ENCODE measurements at regions not wholly inside any gene's neighbourhood (a gene's known extent, or its start where the extent isn't known, plus 50 kb on each side); places are given as distances from the start of the nearest gene placed in this dataset.

DNA sequence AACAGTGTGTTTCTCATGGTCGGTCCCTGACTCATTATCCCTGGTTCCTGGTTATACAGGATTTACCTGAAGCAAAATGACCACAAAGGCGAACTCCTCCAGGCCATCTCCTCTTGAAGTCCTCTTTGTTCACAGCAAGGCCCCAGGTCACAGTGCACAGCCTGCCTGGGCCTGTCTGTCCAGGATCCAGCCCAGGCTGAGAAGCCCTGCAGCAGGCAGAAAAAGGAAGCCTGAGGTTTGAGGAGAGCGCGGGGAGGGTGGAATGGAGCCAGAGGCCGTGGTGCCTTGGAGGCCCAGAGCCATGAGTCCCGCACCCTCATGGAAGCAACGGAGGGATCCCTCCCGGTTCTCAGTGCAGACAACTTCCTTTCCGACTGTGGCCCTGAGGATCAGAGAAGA is 136.8 kb upstream of the IRF2BP2 start:
- ATAC-seq, result no peak
- TF ChIP-seq POLR2AphosphoS5 (IDR thresholded peaks at IDR 0.05), result no peak
- TF ChIP-seq POLR2A (IDR thresholded peaks at IDR 0.05), result no peak
- Histone ChIP-seq H3K36me3 (no peaks in the 10 kb centered on the region), H3K4me3 (no peak overlapping the region), H3K9me3 (no peaks in the 10 kb centered on the region), H3K27me3 (no peaks in the 10 kb centered on the region), H3K27ac (no peak overlapping the region), H3K4me1 (peaks cover 0 to 34% (median 10%) of the 10 kb centered on the region in 3 donors)
- WGBS, 2 donors (ENCODE audit: low coverage in 1 of 2), result 53 to 100% methylated on average over 2 to 3 of the region's 9 CpGs

DNA sequence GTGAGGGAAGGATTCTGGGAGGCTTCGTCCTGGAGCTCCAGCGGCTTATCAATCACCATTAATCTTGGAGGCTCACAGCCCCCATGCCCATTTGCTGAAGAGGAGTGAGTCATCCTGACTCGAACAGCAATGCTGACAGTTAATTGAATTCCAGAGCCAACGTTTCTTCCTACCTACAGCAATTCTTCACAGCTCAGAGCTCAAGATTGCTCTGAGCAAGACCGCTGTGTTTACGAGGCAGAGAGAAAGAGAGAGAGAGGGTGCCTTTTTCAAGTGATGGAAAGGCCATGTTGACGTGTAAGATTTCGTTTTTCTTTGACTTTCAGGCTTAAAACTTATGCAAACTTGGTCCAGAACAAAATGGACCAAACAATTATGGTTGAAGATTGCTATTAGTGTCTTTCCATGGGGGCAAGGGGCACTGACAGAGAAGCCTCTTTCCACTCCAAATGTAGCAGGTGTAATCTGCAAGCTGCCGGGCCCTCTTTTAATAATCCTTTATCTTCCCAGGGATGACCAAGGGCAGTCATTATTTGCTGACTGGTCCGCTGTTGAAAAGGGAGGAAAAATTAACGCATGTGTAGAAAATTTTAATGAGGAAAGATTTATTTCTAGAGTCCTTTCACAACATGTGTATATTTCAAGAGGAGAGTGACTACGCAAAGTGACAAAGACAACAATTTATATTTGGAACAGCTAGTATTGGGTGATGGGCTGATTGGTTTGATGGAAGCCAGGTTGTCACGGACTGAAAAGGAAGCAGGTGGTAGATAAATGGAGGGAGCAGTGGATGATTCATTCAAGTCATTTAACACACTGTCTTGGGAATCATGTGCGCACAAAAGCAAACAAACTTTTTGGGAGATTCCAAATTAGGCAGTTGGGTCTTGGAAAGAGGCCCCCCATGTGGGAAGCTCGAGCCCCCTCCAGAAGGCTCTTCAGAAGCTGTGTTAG is 136.1 kb upstream of the IRF2BP2 start:
- TF ChIP-seq EP300 (IDR thresholded peaks at IDR 0.05), result no peak
- TF ChIP-seq, protein P1, sequence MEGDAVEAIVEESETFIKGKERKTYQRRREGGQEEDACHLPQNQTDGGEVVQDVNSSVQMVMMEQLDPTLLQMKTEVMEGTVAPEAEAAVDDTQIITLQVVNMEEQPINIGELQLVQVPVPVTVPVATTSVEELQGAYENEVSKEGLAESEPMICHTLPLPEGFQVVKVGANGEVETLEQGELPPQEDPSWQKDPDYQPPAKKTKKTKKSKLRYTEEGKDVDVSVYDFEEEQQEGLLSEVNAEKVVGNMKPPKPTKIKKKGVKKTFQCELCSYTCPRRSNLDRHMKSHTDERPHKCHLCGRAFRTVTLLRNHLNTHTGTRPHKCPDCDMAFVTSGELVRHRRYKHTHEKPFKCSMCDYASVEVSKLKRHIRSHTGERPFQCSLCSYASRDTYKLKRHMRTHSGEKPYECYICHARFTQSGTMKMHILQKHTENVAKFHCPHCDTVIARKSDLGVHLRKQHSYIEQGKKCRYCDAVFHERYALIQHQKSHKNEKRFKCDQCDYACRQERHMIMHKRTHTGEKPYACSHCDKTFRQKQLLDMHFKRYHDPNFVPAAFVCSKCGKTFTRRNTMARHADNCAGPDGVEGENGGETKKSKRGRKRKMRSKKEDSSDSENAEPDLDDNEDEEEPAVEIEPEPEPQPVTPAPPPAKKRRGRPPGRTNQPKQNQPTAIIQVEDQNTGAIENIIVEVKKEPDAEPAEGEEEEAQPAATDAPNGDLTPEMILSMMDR (IDR thresholded peaks at IDR 0.05), result no peak
- no peak for TF ChIP-seq POLR2A (IDR thresholded peaks at IDR 0.05)
- no peak for TF ChIP-seq POLR2AphosphoS5 (IDR thresholded peaks at IDR 0.05)
- no peaks in the 10 kb centered on the region for H3K9me3 ChIP-seq
- H3K27ac ChIP-seq, result peak overlapping the region in 1 of 4 donors; percentile 18
- H3K4me3 ChIP-seq, result no peak overlapping the region
- 56 to 72% methylated on average over 11 to 13 of the region's 15 CpGs for WGBS, 2 donors (ENCODE audit: low coverage in 1 of 2)
- no peaks in the 10 kb centered on the region for H3K27me3 ChIP-seq
- ATAC-seq, result no peak
- H3K4me1 ChIP-seq, result peaks cover 0 to 27% (median 10%) of the 10 kb centered on the region in 3 donors
- H3K36me3 ChIP-seq, result no peaks in the 10 kb centered on the region

DNA sequence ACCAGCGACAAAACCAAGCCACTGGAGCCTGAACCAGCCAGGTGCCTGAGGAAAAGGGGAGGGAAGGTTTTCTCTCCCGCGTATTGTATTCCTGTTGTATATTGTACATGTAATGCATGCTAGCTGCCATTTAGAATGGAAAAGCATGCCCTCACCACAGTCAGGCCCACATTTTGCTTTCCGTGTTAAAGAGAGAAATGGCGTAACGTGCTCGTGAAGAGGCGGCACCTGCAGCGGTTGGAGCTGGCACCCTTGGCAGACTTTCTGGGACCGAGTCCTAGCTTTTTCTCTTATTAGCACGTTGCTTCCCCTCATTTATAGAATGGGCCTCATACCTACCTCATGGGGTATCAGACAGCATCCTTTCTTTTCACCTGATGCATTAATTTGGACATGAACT is 135.3 kb upstream of the IRF2BP2 start:
- no peak for ATAC-seq

DNA sequence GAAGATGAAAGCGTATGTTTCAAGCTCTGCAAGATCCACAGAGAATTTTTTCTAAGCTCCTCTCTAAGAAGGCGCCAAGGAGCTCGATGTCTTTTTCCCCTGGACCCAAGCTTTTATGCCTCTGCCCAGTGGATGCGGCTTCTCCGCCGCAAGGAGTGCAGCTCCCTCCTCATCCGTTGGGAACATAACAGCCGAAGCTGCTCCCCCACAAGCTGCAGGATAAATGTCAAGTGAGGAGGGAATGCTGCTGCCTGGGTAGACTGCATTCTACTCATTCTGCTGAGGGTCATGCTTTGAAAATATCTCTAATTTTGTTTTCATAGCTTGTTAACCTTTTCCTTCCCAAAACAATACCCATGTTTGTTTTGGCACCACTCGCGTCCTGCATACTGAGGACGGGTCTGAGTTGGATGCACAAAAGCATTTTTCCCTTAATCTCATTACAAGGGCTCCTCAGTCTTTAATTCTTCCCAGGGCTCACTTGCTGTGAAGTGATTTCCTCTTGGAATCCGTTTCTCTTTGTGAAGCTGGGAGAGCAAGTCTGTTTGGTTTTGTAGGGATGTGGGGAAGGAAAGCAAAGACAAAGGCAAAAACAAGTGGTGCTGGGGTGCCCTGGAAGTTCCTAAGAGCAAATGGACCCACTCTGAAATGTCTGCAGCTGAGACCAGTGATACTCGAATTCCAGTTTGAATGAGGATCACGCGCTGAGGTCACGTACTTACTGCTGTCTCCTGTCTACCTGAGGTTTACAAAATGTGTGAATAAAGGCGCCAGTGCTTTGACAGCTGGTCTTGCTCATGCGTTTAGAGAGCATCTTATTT is 134.0 kb upstream of the IRF2BP2 start:
- ATAC-seq, result no peak
- H3K36me3 ChIP-seq, result no peaks in the 10 kb centered on the region
- H3K27me3 ChIP-seq, result no peaks in the 10 kb centered on the region
- TF ChIP-seq POLR2AphosphoS5 (IDR thresholded peaks at IDR 0.05), result no peak
- TF ChIP-seq, protein P1 (IDR thresholded peaks at IDR 0.05), result peak in 1 of 4 experiments; percentile 20
- no peak for TF ChIP-seq EP300 (IDR thresholded peaks at IDR 0.05)
- peaks cover 0 to 19% (median 10%) of the 10 kb centered on the region in 3 donors for H3K4me1 ChIP-seq
- no peaks in the 10 kb centered on the region for H3K9me3 ChIP-seq
- 21 to 30% methylated on average over 10 to 18 of the region's 18 CpGs for WGBS, 2 donors (ENCODE audit: low coverage in 1 of 2)
- peak overlapping the region; percentile 32 to 66 (median 60) for H3K27ac ChIP-seq
- no peak overlapping the region for H3K4me3 ChIP-seq

More for the DNA sequence above, 135.3 kb upstream of the IRF2BP2 start:
- H3K9me3 ChIP-seq, result no peaks in the 10 kb centered on the region
- H3K4me1 ChIP-seq, result peaks cover 0 to 19% (median 10%) of the 10 kb centered on the region in 3 donors
- TF ChIP-seq POLR2A (IDR thresholded peaks at IDR 0.05), result no peak
- no peak for TF ChIP-seq POLR2AphosphoS5 (IDR thresholded peaks at IDR 0.05)
- no peak for TF ChIP-seq EP300 (IDR thresholded peaks at IDR 0.05)
- TF ChIP-seq, protein P1 (IDR thresholded peaks at IDR 0.05), result no peak
- WGBS, 2 donors (ENCODE audit: low coverage in 1 of 2), result 88 to 96% methylated on average over 10 to 11 of the region's 11 CpGs
- H3K27ac ChIP-seq, result no peak overlapping the region
- H3K36me3 ChIP-seq, result no peaks in the 10 kb centered on the region
- H3K27me3 ChIP-seq, result no peaks in the 10 kb centered on the region
- no peak overlapping the region for H3K4me3 ChIP-seq

DNA sequence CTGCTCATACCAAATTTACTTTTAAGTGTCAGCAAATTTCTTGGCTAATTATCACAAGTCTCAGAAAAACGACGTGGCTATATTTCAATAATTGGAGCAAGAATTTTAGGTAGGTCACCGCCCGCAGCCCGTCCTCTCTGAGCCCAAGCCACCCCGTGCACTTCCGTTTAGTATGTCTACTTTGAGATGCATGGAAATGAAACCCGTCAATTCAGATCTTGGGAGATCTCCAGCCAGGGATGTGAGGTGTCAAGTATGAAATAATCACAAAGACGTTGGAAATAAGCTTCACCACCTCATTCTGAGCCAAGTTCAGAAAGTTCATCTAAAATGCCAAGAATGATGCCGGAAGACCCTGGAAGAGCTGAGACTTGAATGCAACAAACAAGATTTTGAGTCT is 132.6 kb upstream of the IRF2BP2 start:
- WGBS, 2 donors (ENCODE audit: low coverage in 1 of 2), result 50 to 71% methylated on average over 2 to 7 of the region's 10 CpGs
- Histone ChIP-seq H3K9me3 (no peaks in the 10 kb centered on the region), H3K36me3 (no peaks in the 10 kb centered on the region), H3K27me3 (no peaks in the 10 kb centered on the region), H3K4me1 (peaks cover 0 to 19% (median 10%) of the 10 kb centered on the region in 3 donors), H3K4me3 (no peak overlapping the region), H3K27ac (no peak overlapping the region)
- TF ChIP-seq POLR2A (IDR thresholded peaks at IDR 0.05), result no peak
- TF ChIP-seq, protein P1 (IDR thresholded peaks at IDR 0.05), result no peak
- TF ChIP-seq EP300 (IDR thresholded peaks at IDR 0.05), result no peak
- no peak for TF ChIP-seq POLR2AphosphoS5 (IDR thresholded peaks at IDR 0.05)
- ATAC-seq, result no peak
